ENCODE measurements at regions not wholly inside any gene's neighbourhood (a gene's known extent, or its start where the extent isn't known, plus 50 kb on each side); places are given as distances from the start of the nearest gene placed in this dataset.

GRCh38 chr2:118345465-118345864 is 257.2 kb downstream of the INSIG2 start:
- WGBS: 75% methylated on average over 3 of the region's 3 CpGs
- Histone ChIP-seq H3K9ac (ENCODE audit: low read depth in 1 of 2, low read length in 2 of 2) (no peak overlapping the region), H3K9me3 (ENCODE audit: control insufficient read depth in 4 of 4, low read length in 3 of 4) (no peaks in the 10 kb centered on the region), H3K36me3 (ENCODE audit: control insufficient read depth in 4 of 4, insufficient read depth in 3 of 4, low read depth in 1 of 4, low read length in 3 of 4) (no peaks in the 10 kb centered on the region), H3K4me3 (ENCODE audit: low read depth in 1 of 3, low read length in 3 of 3) (no peak overlapping the region), H3K27me3 (ENCODE audit: control insufficient read depth in 4 of 4, insufficient read depth in 4 of 4, low read length in 3 of 4) (no peaks in the 10 kb centered on the region), H3K4me1 (ENCODE audit: control insufficient read depth in 4 of 4, insufficient read depth in 4 of 4, low read length in 3 of 4) (no peaks in the 10 kb centered on the region), H3K27ac (ENCODE audit: low read depth in 1 of 2, low read length in 2 of 2) (no peak overlapping the region)
- DNase-seq (ENCODE audit: low spot score): no peak
- TF ChIP-seq RAD21 (IDR thresholded peaks at IDR 0.05) (no peak), ZBTB33 (IDR thresholded peaks at IDR 0.05) (no peak), FOXA2 (IDR thresholded peaks at IDR 0.05) (no peak), SP1 (IDR thresholded peaks at IDR 0.05) (no peak), NR2F2 (IDR thresholded peaks at IDR 0.05) (no peak), JUND (IDR thresholded peaks at IDR 0.05) (no peak), RXRA (IDR thresholded peaks at IDR 0.05) (no peak), EGR1 (IDR thresholded peaks at IDR 0.05; ENCODE audit: low read depth in 2 of 2) (no peak), HNF4A (conservative IDR thresholded peaks at IDR 0.05) (no peak), HNF4G (IDR thresholded peaks at IDR 0.05) (no peak), FOXA1 (IDR thresholded peaks at IDR 0.05) (no peak), REST (IDR thresholded peaks at IDR 0.05) (no peak)

GRCh38 chr2:118340103-118340502 is 251.8 kb downstream of the INSIG2 start:
- TF ChIP-seq SP1 (IDR thresholded peaks at IDR 0.05) (no peak), HNF4G (IDR thresholded peaks at IDR 0.05) (no peak), EGR1 (IDR thresholded peaks at IDR 0.05; ENCODE audit: low read depth in 2 of 2) (no peak), ZBTB33 (IDR thresholded peaks at IDR 0.05) (no peak), REST (IDR thresholded peaks at IDR 0.05) (no peak), MAX (IDR thresholded peaks at IDR 0.05) (no peak), NR2F2 (IDR thresholded peaks at IDR 0.05) (no peak), RAD21 (IDR thresholded peaks at IDR 0.05) (no peak), ATF3 (IDR thresholded peaks at IDR 0.05) (no peak), JUND (IDR thresholded peaks at IDR 0.05) (no peak), HNF4A (conservative IDR thresholded peaks at IDR 0.05) (no peak), FOXA1 (IDR thresholded peaks at IDR 0.05) (no peak), FOXA2 (IDR thresholded peaks at IDR 0.05) (no peak), YY1 (IDR thresholded peaks at IDR 0.05) (no peak), GABPA (IDR thresholded peaks at IDR 0.05 in 1 of 2, conservative IDR thresholded peaks at IDR 0.05 in 1 of 2) (no peak), CTCF (IDR thresholded peaks at IDR 0.05; ENCODE audit: low read depth, low read length, missing input control) (no peak), RXRA (IDR thresholded peaks at IDR 0.05) (no peak), TAF1 (conservative IDR thresholded peaks at IDR 0.05) (no peak)
- no peak for DNase-seq (ENCODE audit: low spot score)
- Histone ChIP-seq H3K36me3 (ENCODE audit: control insufficient read depth in 4 of 4, insufficient read depth in 3 of 4, low read depth in 1 of 4, low read length in 3 of 4) (no peaks in the 10 kb centered on the region), H3K27me3 (ENCODE audit: control insufficient read depth in 4 of 4, insufficient read depth in 4 of 4, low read length in 3 of 4) (no peaks in the 10 kb centered on the region), H3K4me1 (ENCODE audit: control insufficient read depth in 4 of 4, insufficient read depth in 4 of 4, low read length in 3 of 4) (no peaks in the 10 kb centered on the region), H3K27ac (ENCODE audit: low read depth in 1 of 2, low read length in 2 of 2) (no peak overlapping the region), H3K4me3 (ENCODE audit: low read depth in 1 of 3, low read length in 3 of 3) (no peak overlapping the region), H3K9me3 (ENCODE audit: control insufficient read depth in 4 of 4, low read length in 3 of 4) (no peaks in the 10 kb centered on the region), H3K9ac (ENCODE audit: low read depth in 1 of 2, low read length in 2 of 2) (no peak overlapping the region)
- WGBS: 83% methylated on average over 5 of the region's 5 CpGs

All from liver (tissue), 8 donors.